K562 (cell line): ENCODE measurements at regions not wholly inside any gene's neighbourhood (a gene's known extent, or its start where the extent isn't known, plus 50 kb on each side); places are given as distances from the start of the nearest gene placed in this dataset.

Experiments
- ATAC-seq: fragments of 200-7000 bp; cut with Tn5 transposase; 3 replicates; pipeline ENCODE4 v1.9.1; 2020; ENCODE audit warnings: moderate library complexity
- BruUV-seq: library from RNA; stranded (reverse); fragments of 400-500 nt; replicated peaks from 2 replicates; lab custom pipeline; 2021; lab: Mats Ljungman, UMichigan
- CTCF ChIA-PET: fragments of 300-600 bp; formaldehyde crosslinking; extraction: SDS; loops from one replicate; lab custom pipeline; 2021; ENCODE audit warnings: low intra/inter-chr PET ratio; lab: Yijun Ruan, JAX
- POLR2A ChIA-PET: fragments of 300-600, 350-650 bp; sonication (Branson Sonifier 250); formaldehyde crosslinking; extraction: SDS; loops from one replicate; lab custom pipeline; 2021; ENCODE audit warnings: antibody characterized with exemption, inconsistent platforms; lab: Yijun Ruan, JAX
- DNase-seq, 4 experiments: peaks; one replicate each; pipeline versions ENCODE4 v3.0.0 to v3.0.0-alpha.2; 2011 to 2018; ENCODE audit warnings: low spot score in 3 of 4, mixed read lengths in 3 of 4; ENCODE audit errors: extremely low read depth in 1 of 4
- FAIRE-seq: peaks from 2 replicates; lab custom pipeline; 2011; peaks lifted over from hg19 to GRCh38; lab: Jason Lieb, UNC
- H2AFZ ChIP-seq: 2 replicates; pipeline ENCODE4 v1.6.0; 2011; ENCODE audit warnings: low read depth, low read length, control low read depth, inconsistent platforms
- H3K27ac ChIP-seq: fragments of 200-600 bp; 3 replicates; pipeline ENCODE4 v1.8.0; 2011; ENCODE audit warnings: low read depth, mild to moderate bottlenecking, control low read depth, inconsistent platforms, low read length, moderate library complexity, mixed read lengths; ENCODE audit errors: extremely low read depth
- H3K27me3 ChIP-seq, 2 experiments: fragments of 300-600 bp in 1 of 2; 2 replicates in 1 of 2; 3 replicates in 1 of 2; pipeline versions ENCODE4 v1.6.0 to v1.8.0; 2011; ENCODE audit warnings: inconsistent platforms in 2 of 2, low read length in 2 of 2, mild to moderate bottlenecking in 1 of 2, mixed read lengths in 1 of 2, moderate library complexity in 1 of 2; ENCODE audit not compliant: control insufficient read depth in 2 of 2, insufficient read depth in 2 of 2
- H3K36me3 ChIP-seq: fragments of 300-600 bp; 3 replicates; pipeline ENCODE4 v1.8.0; 2011; ENCODE audit warnings: mild to moderate bottlenecking, low read length, inconsistent platforms; ENCODE audit not compliant: control insufficient read depth, insufficient read depth
- H3K4me1 ChIP-seq, 2 experiments: fragments of 200-600 bp in 1 of 2; replicated peaks in 1 of 2; 2 replicates in 1 of 2; 3 replicates in 1 of 2; pipeline versions ENCODE4 v1.5.1 to v1.8.0; 2011; ENCODE audit warnings: inconsistent platforms in 2 of 2, low read length in 2 of 2, mild to moderate bottlenecking in 1 of 2, mixed read lengths in 1 of 2, moderate library complexity in 1 of 2; ENCODE audit not compliant: control insufficient read depth in 2 of 2, insufficient read depth in 2 of 2
- H3K4me2 ChIP-seq: 2 replicates; pipeline ENCODE4 v1.6.1; 2011; ENCODE audit warnings: low read length, control low read depth, inconsistent platforms, mixed read lengths; ENCODE audit not compliant: insufficient read depth
- H3K4me3 ChIP-seq: fragments of 200-600 bp; sonication (generic), shearing (Covaris generic); 2 replicates; pipeline ENCODE4 v1.5.1; 2016; ENCODE audit warnings: control low read depth, inconsistent platforms
- H3K79me2 ChIP-seq: fragments of 200-600 bp; 3 replicates; pipeline ENCODE4 v1.8.0; 2011; ENCODE audit warnings: low read length, inconsistent platforms; ENCODE audit not compliant: control insufficient read depth, insufficient read depth
- H3K9ac ChIP-seq, 2 experiments: 2 replicates each; pipeline versions ENCODE4 v1.6.0 to v1.6.1; 2011; ENCODE audit warnings: low read depth in 2 of 2, low read length in 2 of 2, control low read depth in 1 of 2, inconsistent platforms in 1 of 2, mild to moderate bottlenecking in 1 of 2, mixed read lengths in 1 of 2; ENCODE audit not compliant: insufficient read depth in 1 of 2
- H3K9me1 ChIP-seq: one replicate; pipeline ENCODE4 v1.6.0; 2011; ENCODE audit warnings: inconsistent platforms, mild to moderate bottlenecking, low read length, moderate library complexity; ENCODE audit not compliant: control insufficient read depth, insufficient read depth
- H3K9me3 ChIP-seq: replicated peaks from 2 replicates; pipeline ENCODE4 v1.5.1; 2011; ENCODE audit warnings: low read depth, low read length, inconsistent platforms; ENCODE audit not compliant: control insufficient read depth, insufficient read depth
- H4K20me1 ChIP-seq: replicated peaks from 2 replicates; pipeline ENCODE4 v1.6.1; 2011; ENCODE audit warnings: low read length, inconsistent platforms, mixed read lengths; ENCODE audit not compliant: control insufficient read depth, insufficient read depth
- CXXC5 ChIP-seq: fragments of 250-450 bp; sonication (Bioruptor Pico); IDR thresholded peaks from 2 replicates; pipeline ENCODE4 v1.8.0; 2022; ENCODE audit warnings: inconsistent platforms, mild to moderate bottlenecking, moderate library complexity
- ILK ChIP-seq: fragments of 450-650 bp; IDR thresholded peaks from 2 replicates; pipeline ENCODE4 v1.6.1; 2016; ENCODE audit warnings: missing genetic modification characterization, low read depth, mild to moderate bottlenecking, missing compliant biosample characterization, moderate library complexity, borderline replicate concordance
- MCM2 ChIP-seq: fragments of 450-650 bp; IDR thresholded peaks from 2 replicates; pipeline ENCODE4 v1.6.1; 2017; ENCODE audit warnings: low read depth, mild to moderate bottlenecking
- RBM14 ChIP-seq: fragments of 200-400 bp; formaldehyde crosslinking; IDR thresholded peaks from 2 replicates; pipeline ENCODE4 v1.6.1; 2018; ENCODE audit warnings: low read depth, mild to moderate bottlenecking, low read length, moderate library complexity, borderline replicate concordance; ENCODE audit not compliant: insufficient read depth
- RFX1 ChIP-seq: fragments of 450-650 bp; IDR thresholded peaks from 2 replicates; pipeline ENCODE4 v1.6.1; 2016; ENCODE audit warnings: mild to moderate bottlenecking, moderate library complexity
- SMAD3 ChIP-seq: fragments of 450-650 bp; formaldehyde crosslinking; conservative IDR thresholded peaks from 2 replicates; pipeline ENCODE4 v1.4.0; 2020; ENCODE audit warnings: mild to moderate bottlenecking
- ZNF134 ChIP-seq: fragments of 250-450 bp; sonication (Bioruptor Pico); conservative IDR thresholded peaks from 2 replicates; pipeline ENCODE4 v1.4.0; 2020
- ZNF408 ChIP-seq: fragments of 250-450 bp; sonication (Bioruptor Pico); IDR thresholded peaks from 2 replicates; pipeline ENCODE4 v1.4.0; 2020; ENCODE audit warnings: low read depth, mild to moderate bottlenecking, moderate library complexity
- ZNF79 ChIP-seq: fragments of 250-450 bp; sonication (Bioruptor Pico); IDR thresholded peaks from 2 replicates; pipeline ENCODE4 v1.4.0; 2020; ENCODE audit warnings: low read depth, mild to moderate bottlenecking, moderate library complexity
- WGBS: fragments of 100-300 bp; shearing (Covaris generic); methylation state at CpG from one replicate; pipeline ENCODE4 v1.1.6; 2016; ENCODE audit warnings: low coverage, mixed read lengths; ENCODE audit not compliant: insufficient coverage; ENCODE audit errors: missing lambda C conversion rate; 5-methylcytosine and 5-hydroxymethylcytosine counted together
- in situ Hi-C: fragments of 300-500 bp; cut with MboI; formaldehyde crosslinking; loops from 4 replicates; pipeline ENCODE4 v1.15.0; 2018; ENCODE audit warnings: inconsistent platforms, mixed read lengths
- intact Hi-C: fragments of 100-400 bp; cut with micrococcal nuclease; formaldehyde crosslinking; loops from 2 replicates; pipeline ENCODE4 v1.14.2; 2022

GRCh38 chr7:114130866-114131265 is 212.1 kb upstream of the PPP1R3A start:
- Histone ChIP-seq H3K9me1 (no peaks in the 10 kb centered on the region), H3K9me3 (no peaks in the 10 kb centered on the region), H3K79me2 (no peaks in the 10 kb centered on the region), H3K27me3 (no peaks in the 10 kb centered on the region), H3K27ac (no peak overlapping the region), H3K36me3 (no peaks in the 10 kb centered on the region), H3K9ac (no peak overlapping the region), H2AFZ (no peak overlapping the region), H3K4me3 (no peak overlapping the region), H3K4me1 (no peaks in the 10 kb centered on the region), H4K20me1 (no peaks in the 10 kb centered on the region), H3K4me2 (no peak overlapping the region)
- FAIRE-seq = no peak
- in situ Hi-C loops (no loop called here), intact Hi-C loops (no loop called here)
- ChIA-PET POLR2A (no interaction called here), CTCF (no interaction called here)
- 1% methylated on average over 3 of the region's 3 CpGs for WGBS
- ATAC-seq = no peak
- DNase-seq = no peak
- BruUV-seq = no TSS peak
- TF ChIP-seq RBM14 (no peak), SMAD3 (CRISPR knock-in tag) (no peak), RFX1 (0 out of 2 replicates have a peak, but pooled peaks have one; percentile 22), ZNF408 (CRISPR knock-in tag) (no peak), MCM2 (no peak)

GRCh38 chr7:114128880-114129279 is 210.1 kb upstream of the PPP1R3A start:
- H3K4me3 ChIP-seq = no peak overlapping the region
- BruUV-seq = no TSS peak
- in situ Hi-C loops = no loop called here
- H3K79me2 ChIP-seq = no peaks in the 10 kb centered on the region
- H4K20me1 ChIP-seq = no peaks in the 10 kb centered on the region
- TF ChIP-seq CXXC5 (no peak), ILK (tag) (no peak), ZNF134 (CRISPR knock-in tag) (no peak), ZNF79 (CRISPR knock-in tag) (no peak)
- DNase-seq = no peak
- H3K9me3 ChIP-seq = no peaks in the 10 kb centered on the region
- no peaks in the 10 kb centered on the region for H3K4me1 ChIP-seq
- H3K36me3 ChIP-seq = no peaks in the 10 kb centered on the region
- H2AFZ ChIP-seq = no peak overlapping the region
- WGBS = 0% methylated on average over 1 of the region's 1 CpG
- H3K4me2 ChIP-seq = no peak overlapping the region
- H3K9me1 ChIP-seq = no peaks in the 10 kb centered on the region
- H3K27me3 ChIP-seq = no peaks in the 10 kb centered on the region
- H3K27ac ChIP-seq = no peak overlapping the region
- CTCF ChIA-PET = no interaction called here
- H3K9ac ChIP-seq = no peak overlapping the region
- POLR2A ChIA-PET = no interaction called here
- intact Hi-C loops = no loop called here
- ATAC-seq = no peak
- FAIRE-seq = no peak
